BLaER1 (cell line): ENCODE measurements at regions not wholly inside any gene's neighbourhood (a gene's known extent, or its start where the extent isn't known, plus 50 kb on each side); places are given as distances from the start of the nearest gene placed in this dataset.

Experiments
- H3K27ac ChIP-seq: shearing (Covaris generic); formaldehyde crosslinking; 2 replicates; pipeline ENCODE4 v1.8.1; 2022
- H3K27me3 ChIP-seq: shearing (Covaris generic); formaldehyde crosslinking; 2 replicates; pipeline ENCODE4 v1.8.1; 2022
- H3K36me3 ChIP-seq: shearing (Covaris generic); formaldehyde crosslinking; 2 replicates; pipeline ENCODE4 v1.8.1; 2022
- H3K4me1 ChIP-seq: shearing (Covaris generic); formaldehyde crosslinking; 2 replicates; pipeline ENCODE4 v1.8.1; 2022
- H3K4me2 ChIP-seq: shearing (Covaris generic); formaldehyde crosslinking; 2 replicates; pipeline ENCODE4 v1.8.1; 2022
- H3K4me3 ChIP-seq: shearing (Covaris generic); formaldehyde crosslinking; 2 replicates; pipeline ENCODE4 v1.8.1; 2022
- H3K9ac ChIP-seq: shearing (Covaris generic); formaldehyde crosslinking; 2 replicates; pipeline ENCODE4 v1.8.1; 2022
- H3K9me3 ChIP-seq: shearing (Covaris generic); formaldehyde crosslinking; 2 replicates; pipeline ENCODE4 v1.8.1; 2022
- H4K20me1 ChIP-seq: shearing (Covaris generic); formaldehyde crosslinking; 2 replicates; pipeline ENCODE4 v1.8.1; 2022
- Cebpa-rat ChIP-seq: shearing (Covaris generic); IDR thresholded peaks from 2 replicates; pipeline ENCODE4 v1.8.1; 2022

- Histone ChIP-seq H3K9ac (no peak overlapping the region), H3K9me3 (no peaks in the 10 kb centered on the region), H3K4me3 (no peak overlapping the region), H3K27ac (no peak overlapping the region), H3K4me2 (no peak overlapping the region), H3K4me1 (no peaks in the 10 kb centered on the region), H4K20me1 (no peaks in the 10 kb centered on the region), H3K36me3 (no peaks in the 10 kb centered on the region), H3K27me3 (no peaks in the 10 kb centered on the region)
- TF ChIP-seq Cebpa-rat, result no peak
Observed at GRCh38 chr15:87224404-87224803, 1032.1 kb downstream of the NTRK3 start.

- Histone ChIP-seq H3K36me3 (no peaks in the 10 kb centered on the region), H3K9me3 (no peaks in the 10 kb centered on the region)
Observed at GRCh38 chr15:87219650-87220615, 1036.6 kb downstream of the NTRK3 start.

GRCh38 chr15:87215100-87215499 is 1041.4 kb downstream of the NTRK3 start:
- TF ChIP-seq Cebpa-rat, result no peak
- Histone ChIP-seq H3K4me1 (no peaks in the 10 kb centered on the region), H4K20me1 (no peaks in the 10 kb centered on the region), H3K9ac (no peak overlapping the region), H3K27ac (no peak overlapping the region), H3K4me3 (no peak overlapping the region), H3K4me2 (no peak overlapping the region), H3K9me3 (no peaks in the 10 kb centered on the region), H3K27me3 (no peaks in the 10 kb centered on the region), H3K36me3 (no peaks in the 10 kb centered on the region)

More at GRCh38 chr15:87219650-87220615, 1036.6 kb downstream of the NTRK3 start:
- TF ChIP-seq Cebpa-rat, result no peak
- H3K4me3 ChIP-seq, result no peak overlapping the region
- no peaks in the 10 kb centered on the region for H3K4me1 ChIP-seq
- no peak overlapping the region for H3K4me2 ChIP-seq
- no peak overlapping the region for H3K9ac ChIP-seq
- H3K27me3 ChIP-seq, result no peaks in the 10 kb centered on the region
- no peaks in the 10 kb centered on the region for H4K20me1 ChIP-seq
- no peak overlapping the region for H3K27ac ChIP-seq

GRCh38 chr15:87213626-87214025 is 1042.9 kb downstream of the NTRK3 start:
- no peak overlapping the region for H3K9ac ChIP-seq
- H3K4me2 ChIP-seq, result no peak overlapping the region
- no peaks in the 10 kb centered on the region for H3K36me3 ChIP-seq
- TF ChIP-seq Cebpa-rat, result no peak
- H3K4me1 ChIP-seq, result no peaks in the 10 kb centered on the region
- no peak overlapping the region for H3K27ac ChIP-seq
- H3K4me3 ChIP-seq, result no peak overlapping the region
- H3K9me3 ChIP-seq, result no peaks in the 10 kb centered on the region
- H3K27me3 ChIP-seq, result no peaks in the 10 kb centered on the region
- no peaks in the 10 kb centered on the region for H4K20me1 ChIP-seq

GRCh38 chr15:87212041-87212440 is 1044.5 kb downstream of the NTRK3 start:
- Histone ChIP-seq H3K27me3 (no peaks in the 10 kb centered on the region), H3K4me1 (no peaks in the 10 kb centered on the region), H3K27ac (no peak overlapping the region), H3K4me2 (no peak overlapping the region), H3K9me3 (no peaks in the 10 kb centered on the region), H3K4me3 (no peak overlapping the region), H3K36me3 (no peaks in the 10 kb centered on the region), H4K20me1 (no peaks in the 10 kb centered on the region), H3K9ac (no peak overlapping the region)
- TF ChIP-seq Cebpa-rat, result no peak

GRCh38 chr15:87211547-87211946 is 1045.0 kb downstream of the NTRK3 start:
- Histone ChIP-seq H3K4me2 (no peak overlapping the region), H3K9me3 (no peaks in the 10 kb centered on the region), H4K20me1 (no peaks in the 10 kb centered on the region), H3K27ac (no peak overlapping the region), H3K9ac (no peak overlapping the region), H3K27me3 (no peaks in the 10 kb centered on the region), H3K4me1 (no peaks in the 10 kb centered on the region), H3K4me3 (no peak overlapping the region), H3K36me3 (no peaks in the 10 kb centered on the region)
- TF ChIP-seq Cebpa-rat, result no peak

GRCh38 chr15:87209891-87210689 is 1046.4 kb downstream of the NTRK3 start:
- no peak overlapping the region for H3K4me2 ChIP-seq
- H3K27me3 ChIP-seq, result no peaks in the 10 kb centered on the region
- TF ChIP-seq Cebpa-rat, result no peak
- H3K27ac ChIP-seq, result no peak overlapping the region
- H3K9ac ChIP-seq, result no peak overlapping the region
- H4K20me1 ChIP-seq, result no peaks in the 10 kb centered on the region
- H3K4me3 ChIP-seq, result no peak overlapping the region
- H3K4me1 ChIP-seq, result no peaks in the 10 kb centered on the region
- H3K9me3 ChIP-seq, result no peaks in the 10 kb centered on the region
- no peaks in the 10 kb centered on the region for H3K36me3 ChIP-seq

- H3K27ac ChIP-seq, result no peak overlapping the region
Observed at GRCh38 chr15:87207990-87208580, 1048.5 kb downstream of the NTRK3 start.

GRCh38 chr15:87207251-87207650 is 1049.3 kb downstream of the NTRK3 start:
- no peaks in the 10 kb centered on the region for H3K27me3 ChIP-seq
- H3K27ac ChIP-seq, result no peak overlapping the region
- no peak for TF ChIP-seq Cebpa-rat
- no peak overlapping the region for H3K9ac ChIP-seq
- no peaks in the 10 kb centered on the region for H3K9me3 ChIP-seq
- no peaks in the 10 kb centered on the region for H3K4me1 ChIP-seq
- H3K36me3 ChIP-seq, result no peaks in the 10 kb centered on the region
- H3K4me3 ChIP-seq, result no peak overlapping the region
- H4K20me1 ChIP-seq, result no peaks in the 10 kb centered on the region
- H3K4me2 ChIP-seq, result no peak overlapping the region

More at GRCh38 chr15:87207990-87208580, 1048.5 kb downstream of the NTRK3 start:
- no peaks in the 10 kb centered on the region for H3K27me3 ChIP-seq
- H3K9ac ChIP-seq, result no peak overlapping the region
- no peaks in the 10 kb centered on the region for H3K4me1 ChIP-seq
- no peak overlapping the region for H3K4me3 ChIP-seq
- no peaks in the 10 kb centered on the region for H3K9me3 ChIP-seq
- no peaks in the 10 kb centered on the region for H3K36me3 ChIP-seq
- H3K4me2 ChIP-seq, result no peak overlapping the region
- TF ChIP-seq Cebpa-rat, result no peak
- no peaks in the 10 kb centered on the region for H4K20me1 ChIP-seq

- Histone ChIP-seq H3K4me3 (no peak overlapping the region), H4K20me1 (no peaks in the 10 kb centered on the region), H3K4me1 (no peaks in the 10 kb centered on the region), H3K27me3 (no peaks in the 10 kb centered on the region), H3K36me3 (no peaks in the 10 kb centered on the region), H3K27ac (no peak overlapping the region), H3K9me3 (no peaks in the 10 kb centered on the region), H3K9ac (no peak overlapping the region), H3K4me2 (no peak overlapping the region)
- no peak for TF ChIP-seq Cebpa-rat
Observed at GRCh38 chr15:87201986-87202385, 1054.6 kb downstream of the NTRK3 start.
